WTC11 (cell line): ENCODE measurements at regions not wholly inside any gene's neighbourhood (a gene's known extent, or its start where the extent isn't known, plus 50 kb on each side); places are given as distances from the start of the nearest gene placed in this dataset.

ENCODE experiments used
- ATAC-seq: fragments of 200-7000 bp; cut with Tn5 transposase; 2 replicates; pipeline ENCODE4 v1.10.0; 2021; ENCODE audit warnings: mild to moderate bottlenecking, moderate library complexity
- CTCF ChIA-PET: fragments of 300-600 bp; sonication (Branson Sonifier 250); formaldehyde crosslinking; loops from one replicate; lab custom pipeline; 2021; ENCODE audit warnings: antibody characterized with exemption; lab: Charles Lee
- POLR2A ChIA-PET: fragments of 350-600 bp; sonication (Branson Sonifier 250); formaldehyde crosslinking; loops from one replicate; lab custom pipeline; 2021; ENCODE audit warnings: antibody characterized with exemption; lab: Charles Lee
- DNase-seq: peaks from one replicate; pipeline ENCODE4 v3.0.0; 2021; ENCODE audit warnings: low spot score
- H3K27ac Mint-ChIP-seq: 2 replicates; pipeline ENCODE4 v1.8.0; 2021; ENCODE audit warnings: mixed read lengths
- H3K27me3 Mint-ChIP-seq: 2 replicates; pipeline ENCODE4 v1.8.0; 2021; ENCODE audit warnings: low read depth, mild to moderate bottlenecking, moderate library complexity, mixed read lengths
- H3K36me3 Mint-ChIP-seq: 2 replicates; pipeline ENCODE4 v1.8.0; 2021; ENCODE audit warnings: mixed read lengths
- H3K4me1 Mint-ChIP-seq: 2 replicates; pipeline ENCODE4 v1.8.0; 2022; ENCODE audit warnings: mixed read lengths
- H3K4me3 Mint-ChIP-seq: 2 replicates; pipeline ENCODE4 v1.8.0; 2021; ENCODE audit warnings: mild to moderate bottlenecking, moderate library complexity, mixed read lengths
- H3K9me3 Mint-ChIP-seq: 2 replicates; pipeline ENCODE4 v1.8.0; 2021; ENCODE audit warnings: mixed read lengths
- CBFB ChIP-seq: sonication (generic); formaldehyde crosslinking; IDR thresholded peaks from 2 replicates; pipeline ENCODE4 v1.8.1; 2022; ENCODE audit warnings: mild to moderate bottlenecking, low read depth, missing genetic modification reagents
- ESRRA ChIP-seq: sonication (generic); formaldehyde crosslinking; IDR thresholded peaks from 2 replicates; pipeline ENCODE4 v1.8.1; 2022; ENCODE audit warnings: mild to moderate bottlenecking, missing genetic modification reagents, borderline replicate concordance
- ETV6 ChIP-seq: sonication (generic); formaldehyde crosslinking; IDR thresholded peaks from 2 replicates; pipeline ENCODE4 v1.8.1; 2022; ENCODE audit warnings: mild to moderate bottlenecking, missing genetic modification reagents
- FOXJ3 ChIP-seq: sonication (generic); formaldehyde crosslinking; IDR thresholded peaks from 2 replicates; pipeline ENCODE4 v1.9.0; 2021; ENCODE audit warnings: missing genetic modification reagents, mild to moderate bottlenecking, borderline replicate concordance
- FOXK1 ChIP-seq: sonication (generic); formaldehyde crosslinking; IDR thresholded peaks from 2 replicates; pipeline ENCODE4 v1.8.0; 2022; ENCODE audit warnings: mild to moderate bottlenecking, moderate library complexity, missing genetic modification reagents
- FOXP1 ChIP-seq: sonication (generic); formaldehyde crosslinking; IDR thresholded peaks from 2 replicates; pipeline ENCODE4 v1.8.0; 2022; ENCODE audit warnings: missing genetic modification reagents, mild to moderate bottlenecking, moderate library complexity, borderline replicate concordance
- GRHL2 ChIP-seq: fragments of 250-450 bp; sonication (Bioruptor Pico); IDR thresholded peaks from 2 replicates; pipeline ENCODE4 v1.8.0; 2022; ENCODE audit warnings: mild to moderate bottlenecking, moderate library complexity; ENCODE audit not compliant: insufficient replicate concordance, severe bottlenecking
- IRF2 ChIP-seq: sonication (generic); formaldehyde crosslinking; IDR thresholded peaks from 2 replicates; pipeline ENCODE4 v1.8.0; 2022; ENCODE audit warnings: low read depth, missing genetic modification reagents, borderline replicate concordance
- NFYB ChIP-seq: sonication (generic); formaldehyde crosslinking; conservative IDR thresholded peaks from 2 replicates; pipeline ENCODE4 v1.8.0; 2022; ENCODE audit warnings: low read depth, missing genetic modification reagents
- NR1H2 ChIP-seq: sonication (generic); formaldehyde crosslinking; IDR thresholded peaks from 2 replicates; pipeline ENCODE4 v1.9.0; 2021; ENCODE audit warnings: mild to moderate bottlenecking, moderate library complexity, missing genetic modification reagents
- NR2C2 ChIP-seq: sonication (generic); formaldehyde crosslinking; IDR thresholded peaks from 2 replicates; pipeline ENCODE4 v1.8.0; 2022; ENCODE audit warnings: mild to moderate bottlenecking, missing genetic modification reagents
- NR3C1 ChIP-seq: sonication (generic); formaldehyde crosslinking; conservative IDR thresholded peaks from 2 replicates; pipeline ENCODE4 v1.8.1; 2023; ENCODE audit warnings: low read depth, mild to moderate bottlenecking, missing genetic modification reagents
- RORB ChIP-seq: fragments of 250-450 bp; sonication (Bioruptor Pico); IDR thresholded peaks from 2 replicates; pipeline ENCODE4 v1.9.0; 2021; ENCODE audit warnings: mild to moderate bottlenecking
- SMAD3 ChIP-seq: sonication (generic); formaldehyde crosslinking; IDR thresholded peaks from 2 replicates; pipeline ENCODE4 v1.8.0; 2022; ENCODE audit warnings: missing genetic modification reagents, mild to moderate bottlenecking, borderline replicate concordance
- TEAD4 ChIP-seq: sonication (generic); formaldehyde crosslinking; IDR thresholded peaks from 2 replicates; pipeline ENCODE4 v1.8.0; 2022; ENCODE audit warnings: mild to moderate bottlenecking, missing genetic modification reagents
- ZNF219 ChIP-seq: sonication (generic); formaldehyde crosslinking; IDR thresholded peaks from 2 replicates; pipeline ENCODE4 v1.8.0; 2023; ENCODE audit warnings: missing genetic modification reagents, mild to moderate bottlenecking, borderline replicate concordance
- ZNF232 ChIP-seq: sonication (generic); formaldehyde crosslinking; IDR thresholded peaks from 2 replicates; pipeline ENCODE4 v1.8.0; 2022; ENCODE audit warnings: mild to moderate bottlenecking, missing genetic modification reagents
- TF ChIP-seq, protein P1 (sequence below): fragments of 250-450 bp; sonication (Bioruptor Pico); IDR thresholded peaks from 2 replicates; pipeline ENCODE4 v1.9.0; 2021; ENCODE audit warnings: moderate library complexity, mild to moderate bottlenecking, inconsistent platforms, borderline replicate concordance
- TF ChIP-seq, protein P2 (sequence below): sonication (generic); formaldehyde crosslinking; IDR thresholded peaks from 2 replicates; pipeline ENCODE4 v1.8.0; 2022; ENCODE audit warnings: mild to moderate bottlenecking, missing genetic modification reagents
- TF ChIP-seq, protein P3 (sequence below): fragments of 200-600 bp; IDR thresholded peaks from 2 replicates; pipeline ENCODE4 v1.8.0; 2022; ENCODE audit warnings: antibody characterized with exemption
- TF ChIP-seq, protein P4 (sequence below): sonication (generic); formaldehyde crosslinking; IDR thresholded peaks from 2 replicates; pipeline ENCODE4 v1.8.0; 2023; ENCODE audit warnings: mild to moderate bottlenecking, missing genetic modification reagents

DNA sequence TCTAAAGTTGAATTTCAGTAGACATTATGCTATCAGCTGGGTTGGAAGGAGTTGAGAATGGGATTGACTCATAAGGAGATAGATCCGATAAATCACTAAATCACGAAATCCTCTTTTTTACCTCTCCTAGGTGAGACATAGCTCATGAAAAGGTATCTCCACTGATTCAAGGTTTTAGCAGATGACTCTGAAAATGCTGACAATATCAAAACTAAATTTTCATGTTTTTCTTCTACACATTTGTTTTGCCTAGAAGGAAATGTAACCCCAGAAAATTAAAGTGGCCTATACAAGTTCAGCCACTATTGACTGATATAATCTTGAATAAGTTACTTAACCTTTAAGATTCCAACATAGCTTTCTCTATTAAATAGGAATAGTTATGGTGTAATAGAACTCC is 82.2 kb upstream of the VWDE start (continued):
- TF ChIP-seq, protein P1, sequence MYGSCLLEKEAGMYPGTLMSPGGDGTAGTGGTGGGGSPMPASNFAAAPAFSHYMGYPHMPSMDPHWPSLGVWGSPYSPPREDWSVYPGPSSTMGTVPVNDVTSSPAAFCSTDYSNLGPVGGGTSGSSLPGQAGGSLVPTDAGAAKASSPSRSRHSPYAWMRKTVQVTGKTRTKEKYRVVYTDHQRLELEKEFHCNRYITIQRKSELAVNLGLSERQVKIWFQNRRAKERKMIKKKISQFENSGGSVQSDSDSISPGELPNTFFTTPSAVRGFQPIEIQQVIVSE (CRISPR knock-in tag): no peak
- TF ChIP-seq SMAD3 (CRISPR knock-in tag): no peak
- no peak for TF ChIP-seq TEAD4 (CRISPR knock-in tag)
- TF ChIP-seq GRHL2: no peak
- no peak for TF ChIP-seq ZNF232 (CRISPR knock-in tag)
- TF ChIP-seq, protein P2, sequence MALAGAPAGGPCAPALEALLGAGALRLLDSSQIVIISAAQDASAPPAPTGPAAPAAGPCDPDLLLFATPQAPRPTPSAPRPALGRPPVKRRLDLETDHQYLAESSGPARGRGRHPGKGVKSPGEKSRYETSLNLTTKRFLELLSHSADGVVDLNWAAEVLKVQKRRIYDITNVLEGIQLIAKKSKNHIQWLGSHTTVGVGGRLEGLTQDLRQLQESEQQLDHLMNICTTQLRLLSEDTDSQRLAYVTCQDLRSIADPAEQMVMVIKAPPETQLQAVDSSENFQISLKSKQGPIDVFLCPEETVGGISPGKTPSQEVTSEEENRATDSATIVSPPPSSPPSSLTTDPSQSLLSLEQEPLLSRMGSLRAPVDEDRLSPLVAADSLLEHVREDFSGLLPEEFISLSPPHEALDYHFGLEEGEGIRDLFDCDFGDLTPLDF (CRISPR knock-in tag): no peak

DNA sequence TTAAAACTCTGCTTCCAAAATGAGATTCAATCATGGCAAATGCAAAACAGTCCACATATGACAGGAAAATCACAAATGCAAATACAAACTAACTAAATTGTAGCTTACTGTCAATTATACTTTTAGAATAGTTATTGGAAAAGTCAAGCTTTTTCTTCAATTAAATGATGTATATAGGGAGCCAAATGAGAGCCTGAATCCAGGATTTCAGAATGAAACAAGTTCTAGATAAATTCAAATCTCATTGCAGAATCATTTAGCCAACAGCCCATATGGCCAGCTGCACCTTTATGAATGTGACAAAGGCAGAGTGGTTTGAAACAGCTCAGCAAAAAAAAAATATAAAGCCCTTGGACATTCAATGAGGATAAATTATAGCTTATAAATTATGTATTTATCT is 82.2 kb upstream of the SCIN start:
- POLR2A ChIA-PET: no interaction called here
- no peaks in the 10 kb centered on the region for H3K9me3 Mint-ChIP-seq

DNA sequence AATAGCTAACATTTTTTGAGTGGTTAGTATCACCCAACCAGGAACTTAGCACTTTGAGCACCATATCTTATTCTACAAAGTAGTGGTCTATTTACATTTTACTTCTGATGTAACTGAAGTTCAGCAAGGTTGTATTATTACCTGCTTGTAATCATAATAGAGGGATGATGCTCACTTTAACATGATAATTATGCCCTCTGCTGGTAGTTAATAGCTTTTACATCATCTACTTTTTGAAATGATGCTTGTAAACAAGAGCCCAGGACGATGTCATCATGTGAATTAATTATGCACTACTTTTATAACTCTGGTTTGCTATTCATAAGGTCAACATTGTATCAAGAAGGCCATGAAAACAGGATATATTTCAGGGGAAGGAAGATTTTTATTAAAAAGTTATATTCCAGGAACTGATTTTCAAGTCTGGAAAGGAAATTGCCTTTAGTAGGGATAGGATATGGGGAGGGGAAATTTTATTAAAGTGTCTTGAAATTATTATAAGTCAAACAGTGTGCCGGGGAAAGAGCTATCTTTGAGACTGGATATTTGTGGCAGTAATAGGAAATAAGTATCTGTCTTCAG is 80.3 kb upstream of the SCIN start:
- H3K4me1 Mint-ChIP-seq: peaks cover 29% of the 10 kb centered on the region
- ChIA-PET CTCF (interaction anchor here (0.5 to 2.5 kb wide), 28 partner anchors 9 to 656 kb away, joined by 3 to 90 read pairs (median 4); partner anchors contain the start of gene VWDE), POLR2A (no interaction called here)
- ATAC-seq (peak; percentile 65), DNase-seq (no peak)
- TF ChIP-seq, protein P3, sequence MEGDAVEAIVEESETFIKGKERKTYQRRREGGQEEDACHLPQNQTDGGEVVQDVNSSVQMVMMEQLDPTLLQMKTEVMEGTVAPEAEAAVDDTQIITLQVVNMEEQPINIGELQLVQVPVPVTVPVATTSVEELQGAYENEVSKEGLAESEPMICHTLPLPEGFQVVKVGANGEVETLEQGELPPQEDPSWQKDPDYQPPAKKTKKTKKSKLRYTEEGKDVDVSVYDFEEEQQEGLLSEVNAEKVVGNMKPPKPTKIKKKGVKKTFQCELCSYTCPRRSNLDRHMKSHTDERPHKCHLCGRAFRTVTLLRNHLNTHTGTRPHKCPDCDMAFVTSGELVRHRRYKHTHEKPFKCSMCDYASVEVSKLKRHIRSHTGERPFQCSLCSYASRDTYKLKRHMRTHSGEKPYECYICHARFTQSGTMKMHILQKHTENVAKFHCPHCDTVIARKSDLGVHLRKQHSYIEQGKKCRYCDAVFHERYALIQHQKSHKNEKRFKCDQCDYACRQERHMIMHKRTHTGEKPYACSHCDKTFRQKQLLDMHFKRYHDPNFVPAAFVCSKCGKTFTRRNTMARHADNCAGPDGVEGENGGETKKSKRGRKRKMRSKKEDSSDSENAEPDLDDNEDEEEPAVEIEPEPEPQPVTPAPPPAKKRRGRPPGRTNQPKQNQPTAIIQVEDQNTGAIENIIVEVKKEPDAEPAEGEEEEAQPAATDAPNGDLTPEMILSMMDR: peak; percentile 43
- no peak for TF ChIP-seq CBFB (CRISPR knock-in tag)
- H3K36me3 Mint-ChIP-seq: no peaks in the 10 kb centered on the region
- H3K27me3 Mint-ChIP-seq: no peaks in the 10 kb centered on the region
- H3K4me3 Mint-ChIP-seq: no peak overlapping the region
- no peak overlapping the region for H3K27ac Mint-ChIP-seq
- no peaks in the 10 kb centered on the region for H3K9me3 Mint-ChIP-seq

More for the DNA sequence above, 82.2 kb upstream of the SCIN start:
- Mint-ChIP-seq H3K4me1 (peaks cover 25% of the 10 kb centered on the region), H3K27me3 (no peaks in the 10 kb centered on the region), H3K36me3 (no peaks in the 10 kb centered on the region), H3K4me3 (no peak overlapping the region), H3K27ac (no peak overlapping the region)
- TF ChIP-seq ESRRA (no peak), FOXJ3 (CRISPR knock-in tag) (no peak), ZNF219 (CRISPR knock-in tag) (no peak), NR3C1 (no peak), RORB (no peak), NFYB (no peak), NR1H2 (CRISPR knock-in tag) (no peak)
- CTCF ChIA-PET: interaction anchor here (0.7 to 2.5 kb wide), 10 partner anchors 9 to 99 kb away, joined by 3 to 25 read pairs (median 4); no protein-coding TSS in a partner anchor
- DNase-seq (no peak), ATAC-seq (no peak)

DNA sequence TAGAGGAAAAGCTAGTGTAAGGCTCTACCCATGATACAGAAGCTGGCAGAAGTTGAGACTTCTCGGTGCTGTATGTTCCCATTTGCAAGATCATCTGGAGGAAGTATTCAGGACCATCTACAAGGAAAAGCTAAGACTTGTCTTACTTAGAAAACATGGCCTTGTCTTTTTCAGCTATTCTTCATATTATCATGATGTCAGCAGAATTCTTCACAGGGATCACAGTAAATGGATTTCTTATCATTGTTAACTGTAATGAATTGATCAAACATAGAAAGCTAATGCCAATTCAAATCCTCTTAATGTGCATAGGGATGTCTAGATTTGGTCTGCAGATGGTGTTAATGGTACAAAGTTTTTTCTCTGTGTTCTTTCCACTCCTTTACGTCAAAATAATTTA is 79.6 kb upstream of the SCIN start:
- Mint-ChIP-seq H3K4me3 (no peak overlapping the region), H3K36me3 (no peaks in the 10 kb centered on the region), H3K4me1 (peaks cover 29% of the 10 kb centered on the region), H3K27me3 (no peaks in the 10 kb centered on the region), H3K9me3 (no peaks in the 10 kb centered on the region), H3K27ac (no peak overlapping the region)
- CTCF ChIA-PET: interaction anchor here (0.9 to 2.5 kb wide), 13 partner anchors 9 to 655 kb away, joined by 3 to 90 read pairs (median 6); no protein-coding TSS in a partner anchor
- POLR2A ChIA-PET: no interaction called here
- ATAC-seq: no peak
- TF ChIP-seq NR2C2: no peak
- TF ChIP-seq ETV6 (CRISPR knock-in tag): no peak
- no peak for TF ChIP-seq FOXK1 (CRISPR knock-in tag)
- TF ChIP-seq IRF2 (CRISPR knock-in tag): no peak
- TF ChIP-seq FOXP1: no peak
- TF ChIP-seq, protein P4, sequence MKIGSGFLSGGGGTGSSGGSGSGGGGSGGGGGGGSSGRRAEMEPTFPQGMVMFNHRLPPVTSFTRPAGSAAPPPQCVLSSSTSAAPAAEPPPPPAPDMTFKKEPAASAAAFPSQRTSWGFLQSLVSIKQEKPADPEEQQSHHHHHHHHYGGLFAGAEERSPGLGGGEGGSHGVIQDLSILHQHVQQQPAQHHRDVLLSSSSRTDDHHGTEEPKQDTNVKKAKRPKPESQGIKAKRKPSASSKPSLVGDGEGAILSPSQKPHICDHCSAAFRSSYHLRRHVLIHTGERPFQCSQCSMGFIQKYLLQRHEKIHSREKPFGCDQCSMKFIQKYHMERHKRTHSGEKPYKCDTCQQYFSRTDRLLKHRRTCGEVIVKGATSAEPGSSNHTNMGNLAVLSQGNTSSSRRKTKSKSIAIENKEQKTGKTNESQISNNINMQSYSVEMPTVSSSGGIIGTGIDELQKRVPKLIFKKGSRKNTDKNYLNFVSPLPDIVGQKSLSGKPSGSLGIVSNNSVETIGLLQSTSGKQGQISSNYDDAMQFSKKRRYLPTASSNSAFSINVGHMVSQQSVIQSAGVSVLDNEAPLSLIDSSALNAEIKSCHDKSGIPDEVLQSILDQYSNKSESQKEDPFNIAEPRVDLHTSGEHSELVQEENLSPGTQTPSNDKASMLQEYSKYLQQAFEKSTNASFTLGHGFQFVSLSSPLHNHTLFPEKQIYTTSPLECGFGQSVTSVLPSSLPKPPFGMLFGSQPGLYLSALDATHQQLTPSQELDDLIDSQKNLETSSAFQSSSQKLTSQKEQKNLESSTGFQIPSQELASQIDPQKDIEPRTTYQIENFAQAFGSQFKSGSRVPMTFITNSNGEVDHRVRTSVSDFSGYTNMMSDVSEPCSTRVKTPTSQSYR (CRISPR knock-in tag): no peak
- no peak for DNase-seq
